ENCODE measurements at regions not wholly inside any gene's neighbourhood (a gene's known extent, or its start where the extent isn't known, plus 50 kb on each side); places are given as distances from the start of the nearest gene placed in this dataset.

GRCh38 chrY:7545060-7545459, 633.5 kb upstream of the AMELY start:
- H3K4me3 Mint-ChIP-seq: no peak overlapping the region
- no peaks in the 10 kb centered on the region for H3K4me1 ChIP-seq (ENCODE audit: insufficient read depth)
- H3K27ac ChIP-seq (ENCODE audit: low read depth): no peak overlapping the region
- no peaks in the 10 kb centered on the region for H3F3A ChIP-seq (replicated peaks; ENCODE audit: low read depth)
- H3K9me2 ChIP-seq (ENCODE audit: insufficient read depth): no peaks in the 10 kb centered on the region
- H3K9me3 Mint-ChIP-seq: 0 out of 3 replicates have a peak, but pooled peaks cover 4% of the 10 kb centered on the region
- no peak overlapping the region for H3K4me3 ChIP-seq
- TF ChIP-seq ZNF331 (CRISPR knock-in tag; IDR thresholded peaks at IDR 0.05; ENCODE audit: low read depth) (no peak), ETS1 (IDR thresholded peaks at IDR 0.05) (no peak), POLR2AphosphoS5 (IDR thresholded peaks at IDR 0.05; ENCODE audit: low read depth) (no peak), NANOG (IDR thresholded peaks at IDR 0.05; ENCODE audit: borderline replicate concordance) (no peak), CREB1 (CRISPR knock-in tag; IDR thresholded peaks at IDR 0.05; ENCODE audit: low read depth) (no peak), ZNF114 (CRISPR knock-in tag; IDR thresholded peaks at IDR 0.05) (no peak), JUNB (IDR thresholded peaks at IDR 0.05; ENCODE audit: unreplicated experiment) (no peak), REST (IDR thresholded peaks at IDR 0.05; ENCODE audit: unreplicated experiment) (no peak), STAT1 (IDR thresholded peaks at IDR 0.05; ENCODE audit: unreplicated experiment) (no peak), EZH2 (IDR thresholded peaks at IDR 0.05; ENCODE audit: low read depth, unreplicated experiment) (no peak), EZH2phosphoT487 (IDR thresholded peaks at IDR 0.05; ENCODE audit: unreplicated experiment) (no peak), CTCF (conservative IDR thresholded peaks at IDR 0.05; ENCODE audit: low read depth in 2 of 2) (no peak), ZNF462 (CRISPR knock-in tag; IDR thresholded peaks at IDR 0.05) (no peak)
- no peaks in the 10 kb centered on the region for H3K36me3 Mint-ChIP-seq (ENCODE audit: low read depth)
- H4K20me1 ChIP-seq (replicated peaks; ENCODE audit: insufficient read depth): no peaks in the 10 kb centered on the region
- no peaks in the 10 kb centered on the region for H3K79me2 ChIP-seq (replicated peaks; ENCODE audit: insufficient read depth)
- no peak overlapping the region for H3K27ac Mint-ChIP-seq
- ATAC-seq: no peak
- no peaks in the 10 kb centered on the region for H3K27me3 ChIP-seq (ENCODE audit: insufficient read depth)
- H3K36me3 ChIP-seq (ENCODE audit: insufficient read depth): no peaks in the 10 kb centered on the region
- H3K4me2 ChIP-seq: no peak overlapping the region
- no peaks in the 10 kb centered on the region for H3K4me1 Mint-ChIP-seq
- H2AFZ ChIP-seq: no peak overlapping the region
- H3K27me3 Mint-ChIP-seq (ENCODE audit: insufficient read depth, low read depth, poor library complexity): no peaks in the 10 kb centered on the region
- no peak for DNase-seq (ENCODE audit: low spot score)

All from GM23338 (cell line).